Central memory CD4-positive, alpha-beta T cell (primary cell): ENCODE measurements at regions not wholly inside any gene's neighbourhood (a gene's known extent, or its start where the extent isn't known, plus 50 kb on each side); places are given as distances from the start of the nearest gene placed in this dataset.

Source experiments
- DNase-seq: peaks from one replicate; pipeline ENCODE4 v3.0.0; 2022

DNA sequence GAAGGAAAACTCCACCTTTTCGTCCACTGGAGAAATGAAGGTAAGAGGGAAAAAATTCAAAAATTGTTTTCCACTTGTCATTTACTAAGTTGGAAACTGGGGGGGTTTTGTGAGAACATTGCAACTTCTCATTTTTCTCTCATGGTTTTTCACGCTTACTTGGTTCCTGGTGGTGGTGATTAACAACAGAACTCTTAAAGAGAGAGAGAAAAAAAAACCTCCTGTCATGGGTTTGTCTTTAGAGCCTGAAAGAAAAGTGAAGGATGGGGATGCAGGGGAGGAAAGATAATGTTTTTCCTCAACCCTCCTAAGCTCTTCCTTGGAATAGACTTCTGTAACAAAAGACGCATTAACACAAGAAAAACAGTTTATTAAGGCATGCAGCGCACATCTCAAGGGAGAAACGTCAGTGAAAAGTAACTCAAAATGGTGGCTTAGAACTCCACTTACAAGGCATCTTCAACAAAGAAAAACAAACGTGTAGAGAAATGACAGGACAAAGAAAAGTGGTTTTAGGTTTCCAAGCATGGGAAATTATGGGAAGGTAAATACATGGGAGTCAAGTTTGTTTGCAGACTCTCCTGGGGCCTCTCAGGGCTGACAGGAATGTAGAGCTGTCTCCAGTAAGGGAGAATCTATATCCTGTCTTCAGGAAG is 81.9 kb upstream of the ATF7IP start:
- no peak for DNase-seq

- no peak for DNase-seq
Observed at GRCh38 chr12:14284184-14284722, 81.2 kb upstream of the ATF7IP start.

GRCh38 chr12:14289601-14290000 is 75.9 kb upstream of the ATF7IP start:
- no peak for DNase-seq

DNA sequence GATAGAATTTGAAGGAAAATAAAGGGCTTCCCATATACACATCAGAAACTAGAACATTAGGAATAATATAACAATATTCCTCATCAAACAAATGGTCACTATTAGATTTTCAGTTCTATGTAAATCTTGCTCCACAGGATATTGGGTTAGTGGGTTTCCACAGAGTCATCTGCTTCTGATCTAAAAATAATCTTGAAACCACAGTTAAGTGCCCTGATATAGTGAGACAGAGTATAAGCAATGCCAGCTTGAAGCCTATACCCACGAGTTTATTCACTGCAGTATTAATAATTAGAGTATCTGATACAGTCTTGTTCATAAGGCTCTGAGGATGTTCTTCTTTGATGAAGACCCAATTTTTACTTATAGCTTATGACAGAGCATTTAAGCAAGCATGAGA is 74.5 kb upstream of the ATF7IP start:
- DNase-seq, result no peak

- no peak for DNase-seq
Observed at GRCh38 chr12:14303661-14304155, 61.8 kb upstream of the ATF7IP start.

- no peak for DNase-seq
Observed at GRCh38 chr12:14307004-14307403, 58.5 kb upstream of the ATF7IP start.

DNA sequence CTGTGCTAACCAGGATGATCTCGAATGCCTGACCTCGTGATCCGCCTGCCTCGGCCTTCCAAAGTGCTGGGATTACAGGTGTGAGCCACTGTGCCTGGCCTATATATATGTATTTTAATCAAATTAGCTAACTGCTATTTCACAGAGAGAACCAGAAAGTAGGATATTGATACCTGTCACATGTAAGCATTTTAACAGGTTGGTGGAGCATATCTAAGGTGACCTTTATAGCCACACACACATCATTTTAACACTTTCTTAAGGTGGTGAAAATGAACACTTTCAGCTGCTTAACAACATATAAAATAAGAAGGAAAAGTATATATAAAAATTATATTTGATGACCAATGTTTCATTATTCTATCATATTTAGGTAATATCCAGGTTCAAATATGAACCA is 57.0 kb upstream of the ATF7IP start:
- DNase-seq, result no peak

DNA sequence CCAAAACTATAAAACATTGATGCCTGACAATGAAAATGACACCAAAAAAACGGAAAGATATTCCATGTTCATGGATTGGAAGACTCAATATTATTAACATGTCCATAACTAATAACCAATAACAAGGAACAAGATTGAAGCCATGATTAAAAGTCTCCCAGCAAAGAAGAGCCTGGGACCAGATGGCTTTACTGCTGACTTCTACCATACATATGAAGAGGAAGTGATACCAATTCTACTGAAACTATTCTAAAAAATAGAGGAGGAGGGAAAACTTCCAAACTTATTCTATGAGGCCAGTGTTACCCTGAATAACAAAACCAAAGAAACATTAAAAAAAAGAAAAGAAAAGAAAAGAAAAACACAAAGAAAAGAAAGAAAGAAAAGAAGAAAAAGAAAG is 54.6 kb upstream of the ATF7IP start:
- no peak for DNase-seq

- no peak for DNase-seq
Observed at GRCh38 chr12:14313379-14314138, 51.9 kb upstream of the ATF7IP start.

DNA sequence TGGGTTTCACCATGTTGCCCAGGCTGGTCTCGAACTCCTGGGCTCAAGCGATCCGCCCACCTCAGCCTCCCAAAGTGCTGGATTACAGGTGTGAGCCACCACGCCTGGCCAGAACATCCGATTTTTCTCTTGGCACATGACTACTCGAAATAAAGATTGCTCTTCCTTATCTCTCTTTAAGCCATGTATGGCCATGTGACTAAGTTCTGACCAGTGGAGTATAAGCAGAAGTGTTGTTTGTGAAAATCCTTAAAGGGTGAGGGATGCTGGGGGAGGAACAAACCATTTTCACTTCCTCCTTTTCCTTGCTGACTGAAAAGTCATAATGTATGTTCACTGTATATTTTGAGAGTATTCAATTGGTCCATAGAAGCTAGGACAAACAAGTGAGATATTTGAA is 50.7 kb upstream of the ATF7IP start:
- DNase-seq, result no peak

- no peak for DNase-seq
Observed at GRCh38 chr12:14315501-14315900, 50.0 kb upstream of the ATF7IP start.
